ENCODE measurements at regions not wholly inside any gene's neighbourhood (a gene's known extent, or its start where the extent isn't known, plus 50 kb on each side); places are given as distances from the start of the nearest gene placed in this dataset.

- Histone ChIP-seq H2BK120ac (ENCODE audit: low read depth, low read length) (no peak overlapping the region), H3K14ac (ENCODE audit: low read length in 2 of 2) (no peak overlapping the region), H3K23ac (ENCODE audit: low read length in 2 of 2) (no peak overlapping the region), H4K91ac (ENCODE audit: low read length) (no peak overlapping the region), H3K9me3 (ENCODE audit: control insufficient read depth, low read length) (no peaks in the 10 kb centered on the region), H3K79me1 (replicated peaks; ENCODE audit: low read length, poor library complexity, severe bottlenecking) (no peaks in the 10 kb centered on the region), H2AK5ac (ENCODE audit: low read length, severe bottlenecking) (no peak overlapping the region), H2BK5ac (ENCODE audit: low read depth, low read length, poor library complexity, severe bottlenecking) (no peak overlapping the region), H3K4me3 (ENCODE audit: insufficient read depth in 1 of 2, low read depth in 1 of 2, low read length in 2 of 2) (no peak overlapping the region), H4K8ac (ENCODE audit: low read length) (no peak overlapping the region), H2BK12ac (ENCODE audit: low read length in 2 of 2) (no peak overlapping the region), H3K9ac (ENCODE audit: low read length) (no peak overlapping the region), H3K4me1 (ENCODE audit: control insufficient read depth, insufficient read depth, low read depth, low read length) (no peaks in the 10 kb centered on the region), H2BK15ac (ENCODE audit: low read depth, poor library complexity, severe bottlenecking) (no peak overlapping the region), H3K27me3 (ENCODE audit: control insufficient read depth in 1 of 2, insufficient read depth in 1 of 2, low read length in 2 of 2) (peaks cover 0 to 13% of the 10 kb centered on the region in 2 experiments), H3K27ac (ENCODE audit: low read length, poor library complexity, severe bottlenecking) (no peak overlapping the region), H3K18ac (ENCODE audit: low read depth in 1 of 2, low read length in 2 of 2) (no peak overlapping the region), H3K4ac (ENCODE audit: low read depth in 1 of 2, low read length in 2 of 2) (no peak overlapping the region), H3K4me2 (ENCODE audit: low read length, poor library complexity, severe bottlenecking) (no peak overlapping the region), H3K36me3 (ENCODE audit: control insufficient read depth in 1 of 2, insufficient read depth in 2 of 2, low read depth in 1 of 2, low read length in 2 of 2) (no peaks in the 10 kb centered on the region), H2AFZ (ENCODE audit: low read depth, low read length) (no peak overlapping the region)
- DNase-seq = no peak
- 90% methylated on average over 8 of the region's 8 CpGs for WGBS
Observed at GRCh38 chr15:30030345-30030744, 52.4 kb upstream of the GOLGA8J start.

- WGBS = 82% methylated on average over 6 of the region's 6 CpGs
- Histone ChIP-seq H3K4me3 (ENCODE audit: insufficient read depth in 1 of 2, low read depth in 1 of 2, low read length in 2 of 2) (no peak overlapping the region), H3K36me3 (ENCODE audit: control insufficient read depth in 1 of 2, insufficient read depth in 2 of 2, low read depth in 1 of 2, low read length in 2 of 2) (no peaks in the 10 kb centered on the region), H3K4ac (ENCODE audit: low read depth in 1 of 2, low read length in 2 of 2) (no peak overlapping the region), H2BK15ac (ENCODE audit: low read depth, poor library complexity, severe bottlenecking) (no peak overlapping the region), H3K23ac (ENCODE audit: low read length in 2 of 2) (no peak overlapping the region), H3K9me3 (ENCODE audit: control insufficient read depth, low read length) (no peaks in the 10 kb centered on the region), H3K18ac (ENCODE audit: low read depth in 1 of 2, low read length in 2 of 2) (no peak overlapping the region), H2BK5ac (ENCODE audit: low read depth, low read length, poor library complexity, severe bottlenecking) (no peak overlapping the region), H2AK5ac (ENCODE audit: low read length, severe bottlenecking) (no peak overlapping the region), H3K27ac (ENCODE audit: low read length, poor library complexity, severe bottlenecking) (no peak overlapping the region), H3K4me1 (ENCODE audit: control insufficient read depth, insufficient read depth, low read depth, low read length) (no peaks in the 10 kb centered on the region), H4K8ac (ENCODE audit: low read length) (no peak overlapping the region), H2BK12ac (ENCODE audit: low read length in 2 of 2) (no peak overlapping the region), H3K14ac (ENCODE audit: low read length in 2 of 2) (no peak overlapping the region), H3K27me3 (ENCODE audit: control insufficient read depth in 1 of 2, insufficient read depth in 1 of 2, low read length in 2 of 2) (peaks cover 0 to 16% of the 10 kb centered on the region in 2 experiments), H3K79me1 (replicated peaks; ENCODE audit: low read length, poor library complexity, severe bottlenecking) (no peaks in the 10 kb centered on the region), H4K91ac (ENCODE audit: low read length) (no peak overlapping the region), H3K9ac (ENCODE audit: low read length) (no peak overlapping the region), H2AFZ (ENCODE audit: low read depth, low read length) (no peak overlapping the region), H2BK120ac (ENCODE audit: low read depth, low read length) (no peak overlapping the region), H3K4me2 (ENCODE audit: low read length, poor library complexity, severe bottlenecking) (no peak overlapping the region)
- no peak for DNase-seq
Observed at GRCh38 chr15:30023798-30024295, 58.9 kb upstream of the GOLGA8J start.

DNA sequence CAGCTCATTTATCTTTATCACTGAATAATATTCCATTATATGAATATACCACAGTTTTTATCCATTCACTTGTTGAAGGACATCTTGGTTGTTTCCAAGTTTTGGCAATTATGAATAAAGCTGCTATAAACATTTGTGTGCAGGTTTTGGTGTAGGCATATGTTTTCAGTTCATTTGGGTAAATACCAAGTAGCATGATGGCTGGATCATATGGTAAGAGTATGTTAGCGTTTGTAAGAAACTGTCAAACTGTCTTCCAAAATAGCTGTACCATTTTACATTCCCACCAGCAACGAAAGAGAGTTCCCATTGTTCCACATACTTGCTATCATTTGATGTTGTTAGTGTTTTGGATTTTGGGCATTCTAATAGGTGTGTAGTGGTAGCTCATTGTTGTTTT is 72.0 kb upstream of the GOLGA8J start:
- H2BK5ac ChIP-seq (ENCODE audit: low read depth, low read length, poor library complexity, severe bottlenecking) = no peak overlapping the region
- no peak overlapping the region for H3K27ac ChIP-seq (ENCODE audit: low read length, poor library complexity, severe bottlenecking)
- H3K9me3 ChIP-seq (ENCODE audit: control insufficient read depth, low read length) = no peaks in the 10 kb centered on the region
- no peak overlapping the region for H3K4me3 ChIP-seq (ENCODE audit: insufficient read depth in 1 of 2, low read depth in 1 of 2, low read length in 2 of 2)
- no peaks in the 10 kb centered on the region for H3K4me1 ChIP-seq (ENCODE audit: control insufficient read depth, insufficient read depth, low read depth, low read length)
- H3K9ac ChIP-seq (ENCODE audit: low read length) = no peak overlapping the region
- H2BK15ac ChIP-seq (ENCODE audit: low read depth, poor library complexity, severe bottlenecking) = no peak overlapping the region
- H3K4me2 ChIP-seq (ENCODE audit: low read length, poor library complexity, severe bottlenecking) = no peak overlapping the region
- no peak overlapping the region for H2AK5ac ChIP-seq (ENCODE audit: low read length, severe bottlenecking)
- DNase-seq = no peak
- H2AFZ ChIP-seq (ENCODE audit: low read depth, low read length) = no peak overlapping the region
- 100% methylated on average over 2 of the region's 2 CpGs for WGBS
- H2BK12ac ChIP-seq (ENCODE audit: low read length in 2 of 2) = no peak overlapping the region
- H3K79me1 ChIP-seq (replicated peaks; ENCODE audit: low read length, poor library complexity, severe bottlenecking) = no peaks in the 10 kb centered on the region
- H3K36me3 ChIP-seq (ENCODE audit: control insufficient read depth in 1 of 2, insufficient read depth in 2 of 2, low read depth in 1 of 2, low read length in 2 of 2) = no peaks in the 10 kb centered on the region
- H4K91ac ChIP-seq (ENCODE audit: low read length) = no peak overlapping the region
- no peak overlapping the region for H3K14ac ChIP-seq (ENCODE audit: low read length in 2 of 2)
- H3K18ac ChIP-seq (ENCODE audit: low read depth in 1 of 2, low read length in 2 of 2) = no peak overlapping the region
- no peak overlapping the region for H2BK120ac ChIP-seq (ENCODE audit: low read depth, low read length)
- no peak overlapping the region for H3K4ac ChIP-seq (ENCODE audit: low read depth in 1 of 2, low read length in 2 of 2)
- H3K23ac ChIP-seq (ENCODE audit: low read length in 2 of 2) = no peak overlapping the region
- peaks cover 0 to 6% of the 10 kb centered on the region in 2 experiments for H3K27me3 ChIP-seq (ENCODE audit: control insufficient read depth in 1 of 2, insufficient read depth in 1 of 2, low read length in 2 of 2)
- H4K8ac ChIP-seq (ENCODE audit: low read length) = no peak overlapping the region

- Histone ChIP-seq H3K4ac (ENCODE audit: low read depth in 1 of 2, low read length in 2 of 2) (no peak overlapping the region), H3K23ac (ENCODE audit: low read length in 2 of 2) (no peak overlapping the region), H3K36me3 (ENCODE audit: control insufficient read depth in 1 of 2, insufficient read depth in 2 of 2, low read depth in 1 of 2, low read length in 2 of 2) (no peaks in the 10 kb centered on the region), H2AFZ (ENCODE audit: low read depth, low read length) (no peak overlapping the region), H3K4me1 (ENCODE audit: control insufficient read depth, insufficient read depth, low read depth, low read length) (no peaks in the 10 kb centered on the region), H2BK12ac (ENCODE audit: low read length in 2 of 2) (no peak overlapping the region), H2BK120ac (ENCODE audit: low read depth, low read length) (no peak overlapping the region), H3K4me3 (ENCODE audit: insufficient read depth in 1 of 2, low read depth in 1 of 2, low read length in 2 of 2) (no peak overlapping the region), H3K14ac (ENCODE audit: low read length in 2 of 2) (no peak overlapping the region), H4K8ac (ENCODE audit: low read length) (no peak overlapping the region), H3K27me3 (ENCODE audit: control insufficient read depth in 1 of 2, insufficient read depth in 1 of 2, low read length in 2 of 2) (peaks cover 0 to 6% of the 10 kb centered on the region in 2 experiments), H3K4me2 (ENCODE audit: low read length, poor library complexity, severe bottlenecking) (no peak overlapping the region), H3K27ac (ENCODE audit: low read length, poor library complexity, severe bottlenecking) (no peak overlapping the region), H3K9ac (ENCODE audit: low read length) (no peak overlapping the region), H2BK5ac (ENCODE audit: low read depth, low read length, poor library complexity, severe bottlenecking) (no peak overlapping the region), H2AK5ac (ENCODE audit: low read length, severe bottlenecking) (no peak overlapping the region), H4K91ac (ENCODE audit: low read length) (no peak overlapping the region), H3K18ac (ENCODE audit: low read depth in 1 of 2, low read length in 2 of 2) (no peak overlapping the region), H3K79me1 (replicated peaks; ENCODE audit: low read length, poor library complexity, severe bottlenecking) (no peaks in the 10 kb centered on the region), H3K9me3 (ENCODE audit: control insufficient read depth, low read length) (no peaks in the 10 kb centered on the region), H2BK15ac (ENCODE audit: low read depth, poor library complexity, severe bottlenecking) (no peak overlapping the region)
- WGBS = no CpG with 5 or more reads among the region's 1 CpG
- no peak for DNase-seq
Observed at GRCh38 chr15:30008156-30008555, 74.6 kb upstream of the GOLGA8J start.
